HG02571 (cell line): ENCODE measurements at regions not wholly inside any gene's neighbourhood (a gene's known extent, or its start where the extent isn't known, plus 50 kb on each side); places are given as distances from the start of the nearest gene placed in this dataset.
"Not testable (repeated sequence)": the region's sequence is repeated elsewhere in the genome, so short reads cannot be mapped to it uniquely, and the experiment has no call there.

Experiments
- ATAC-seq: cut with Tn5 transposase; IDR thresholded peaks from one replicate; pipeline ENCODE4 v1.9.1; 2021; ENCODE audit warnings: mild to moderate bottlenecking, moderate library complexity; ENCODE audit not compliant: unreplicated experiment

DNA sequence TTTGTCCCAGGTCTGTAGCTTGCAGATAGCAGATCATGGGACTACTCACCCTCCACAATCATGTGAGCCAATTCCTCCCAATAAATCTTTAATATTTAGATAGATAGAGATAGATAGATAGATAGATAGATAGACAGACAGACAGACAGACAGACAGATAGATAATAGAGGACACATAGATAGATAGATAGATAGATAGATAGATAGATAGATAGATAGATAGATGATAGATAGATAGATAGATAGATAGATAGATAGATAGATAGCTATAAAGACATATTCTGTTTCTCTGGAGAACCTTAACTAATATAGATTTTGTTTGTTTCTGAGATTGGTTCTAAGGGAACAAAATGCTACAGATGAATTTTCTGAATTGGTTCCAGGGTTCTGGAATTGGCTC is 82.3 kb upstream of the PRDX6 start:
- ATAC-seq = not testable (repeated sequence)

DNA sequence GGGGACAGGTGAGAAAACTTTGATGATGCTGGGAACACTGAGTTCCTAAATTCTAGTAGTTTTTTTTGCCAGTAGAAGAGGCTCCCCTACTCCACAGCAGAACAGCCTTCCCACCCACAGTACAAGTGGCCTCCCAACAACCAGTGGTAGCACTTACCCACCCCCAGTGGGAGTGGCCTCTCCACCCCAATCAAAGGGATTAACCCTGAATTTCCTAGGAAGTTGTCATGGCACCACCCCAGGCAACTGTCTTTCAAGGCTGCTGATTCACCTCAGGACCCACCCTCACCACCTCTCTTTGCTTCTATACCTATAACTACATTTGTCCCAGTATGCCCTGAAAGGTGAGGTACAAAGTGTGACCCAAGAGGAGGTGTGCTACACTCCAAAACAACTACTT is 81.4 kb upstream of the PRDX6 start:
- no peak for ATAC-seq

DNA sequence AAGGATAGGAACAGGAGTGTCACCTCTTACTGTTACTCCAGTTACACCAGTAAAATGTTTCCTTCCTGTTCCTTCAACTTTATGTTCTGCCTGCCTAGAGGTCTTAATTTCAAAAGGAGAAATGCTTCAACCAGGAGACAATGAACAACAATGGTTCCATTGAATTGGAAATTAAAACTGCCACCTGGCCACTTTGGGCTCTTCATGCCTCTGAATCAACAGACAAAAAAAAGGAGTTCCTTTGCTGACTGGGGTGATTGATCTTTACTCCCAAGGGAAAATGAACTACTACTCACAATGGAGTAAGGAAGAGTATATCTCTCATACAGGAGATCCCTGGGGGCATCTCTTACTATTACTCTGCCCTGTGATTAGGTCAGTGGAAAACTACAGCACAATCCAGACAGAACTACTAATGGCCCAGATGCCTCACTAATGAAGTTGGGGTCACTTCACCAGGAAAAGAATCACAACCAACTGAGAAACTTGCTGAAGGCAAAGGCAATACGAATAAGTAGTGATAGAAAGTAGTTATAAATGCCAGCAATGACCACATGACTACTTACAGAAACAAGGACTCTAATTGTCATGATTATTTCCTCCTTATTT is 76.6 kb upstream of the PRDX6 start:
- no peak for ATAC-seq

DNA sequence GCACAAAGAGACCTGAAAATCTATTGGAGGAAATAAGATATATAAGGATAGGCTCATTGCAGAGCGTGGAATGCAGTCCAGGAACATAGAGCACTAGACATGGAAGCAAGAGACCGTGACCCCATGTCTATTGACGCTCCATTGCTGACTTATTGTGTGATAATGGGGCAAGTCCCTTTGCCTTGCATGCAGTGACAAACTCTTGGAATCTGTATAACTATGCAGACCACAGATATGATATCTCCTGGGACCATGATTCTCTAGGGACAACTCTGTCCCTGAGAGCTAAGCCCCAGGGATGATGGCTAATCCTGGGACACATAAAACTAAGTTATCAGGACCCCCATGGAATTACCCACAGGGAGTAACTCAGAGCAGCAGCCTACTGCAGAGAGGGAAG is 73.1 kb upstream of the PRDX6 start:
- no peak for ATAC-seq

DNA sequence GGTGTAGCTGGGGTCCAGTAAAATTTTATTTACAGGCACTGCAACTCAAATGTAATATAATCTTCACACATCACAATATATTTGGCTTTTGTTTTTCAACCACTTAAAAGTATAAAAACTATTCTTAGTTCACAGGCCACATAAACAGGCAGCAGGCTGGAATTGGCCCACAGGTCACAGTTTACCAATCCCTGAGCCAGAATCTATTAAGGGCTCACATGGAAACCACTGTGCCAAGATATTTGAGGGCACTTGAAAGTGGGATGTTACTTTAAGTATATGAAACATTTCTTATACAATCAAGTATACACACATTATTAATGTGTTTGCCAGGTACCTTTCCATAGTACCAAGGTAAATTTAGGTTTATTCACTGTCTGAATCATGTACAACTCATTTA is 71.9 kb upstream of the PRDX6 start:
- ATAC-seq = no peak

DNA sequence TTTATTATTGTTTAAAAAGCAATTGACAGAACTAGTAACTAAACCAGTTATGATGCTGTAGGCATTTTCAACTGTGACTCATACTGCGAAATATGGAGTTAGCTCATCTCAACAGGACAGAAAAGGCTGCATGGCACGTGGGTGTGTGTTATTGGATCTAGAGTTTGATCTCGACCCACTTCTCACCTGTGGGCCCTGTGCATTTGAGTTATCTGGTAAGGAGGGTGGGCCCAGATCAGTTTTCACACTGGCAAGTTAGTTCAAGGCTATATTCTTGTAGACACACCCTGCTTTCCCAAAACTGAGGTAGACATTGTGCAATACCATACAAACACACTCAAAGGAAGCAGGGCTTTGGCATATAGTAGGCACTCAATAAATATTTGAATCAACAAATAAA is 71.3 kb upstream of the PRDX6 start:
- no peak for ATAC-seq

DNA sequence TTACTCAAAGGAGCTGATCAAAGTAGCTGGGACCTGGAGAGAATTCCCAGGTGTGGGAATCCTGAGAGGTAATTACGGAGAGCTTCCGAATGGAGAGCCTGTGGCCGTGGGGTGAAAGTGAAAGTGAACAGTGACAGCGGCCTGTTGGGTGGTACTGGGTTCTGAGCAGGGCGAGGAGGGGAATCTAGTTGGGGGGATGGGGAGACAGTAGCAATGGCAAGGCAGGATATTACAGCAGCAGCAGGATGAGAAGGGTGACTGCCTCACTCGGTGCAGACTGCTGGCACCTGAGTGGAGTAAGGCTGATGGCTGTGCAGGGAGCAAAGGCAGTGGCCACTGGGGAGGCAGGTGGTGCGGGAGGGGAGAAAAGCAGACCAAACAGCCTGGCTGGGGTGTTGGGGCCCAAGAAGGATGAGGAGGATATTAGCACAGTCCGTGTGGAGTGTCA is 70.3 kb upstream of the PRDX6 start:
- no peak for ATAC-seq

DNA sequence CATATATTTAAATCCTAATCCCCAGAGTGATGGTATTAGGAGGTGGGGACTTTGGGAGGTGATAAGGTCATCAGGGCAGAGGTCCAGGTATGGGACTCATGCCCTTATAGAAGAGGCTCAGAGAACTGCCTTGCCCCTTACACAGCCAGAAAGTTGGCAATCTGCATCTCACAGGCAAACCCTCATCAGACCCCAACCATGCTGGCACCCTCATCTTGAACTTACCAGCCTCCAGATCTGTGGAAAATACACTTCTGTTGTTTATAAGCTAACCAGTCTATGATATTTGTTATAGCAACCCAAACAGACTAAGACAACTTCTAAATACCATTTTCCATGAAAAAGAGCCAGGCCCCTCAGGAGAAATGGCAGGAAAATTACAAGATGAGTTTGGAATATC is 69.3 kb upstream of the PRDX6 start:
- no peak for ATAC-seq

DNA sequence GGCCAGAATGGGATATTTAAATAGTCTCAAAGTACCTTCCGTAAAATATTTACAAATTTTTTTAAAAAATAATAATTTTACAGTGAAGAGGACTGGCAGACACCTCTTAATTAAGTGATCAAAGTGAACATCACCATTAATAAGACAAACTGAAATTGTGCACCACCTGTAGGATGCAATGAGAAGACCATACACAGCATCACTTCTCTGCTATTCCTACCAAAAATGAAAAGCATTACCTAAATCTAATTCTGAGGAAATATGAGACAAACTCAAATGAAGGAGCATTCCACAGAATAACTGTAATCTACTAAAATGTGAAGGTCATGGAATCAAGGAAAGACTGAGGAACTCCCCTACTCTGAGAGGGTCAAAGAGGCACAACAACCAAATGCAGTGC is 68.2 kb upstream of the PRDX6 start:
- no peak for ATAC-seq

DNA sequence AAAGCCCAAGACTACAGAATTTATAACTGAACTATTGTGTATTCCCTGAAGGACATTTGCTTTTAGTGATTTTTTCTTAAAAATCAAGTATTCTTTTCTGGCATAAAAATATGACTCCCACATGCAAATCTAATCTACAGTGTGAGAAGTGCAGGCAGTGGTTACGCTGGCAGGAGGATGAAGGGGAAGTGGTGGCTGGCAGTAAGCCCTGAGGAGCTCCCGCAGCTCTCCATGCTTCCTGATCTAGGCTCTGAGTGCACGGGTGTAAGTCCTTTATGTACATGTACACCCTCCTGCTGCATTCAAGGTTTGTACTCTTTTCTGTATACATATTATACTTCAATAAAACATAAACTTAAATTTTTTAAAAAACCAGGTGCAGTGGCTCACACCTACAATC is 67.5 kb upstream of the PRDX6 start:
- no peak for ATAC-seq

DNA sequence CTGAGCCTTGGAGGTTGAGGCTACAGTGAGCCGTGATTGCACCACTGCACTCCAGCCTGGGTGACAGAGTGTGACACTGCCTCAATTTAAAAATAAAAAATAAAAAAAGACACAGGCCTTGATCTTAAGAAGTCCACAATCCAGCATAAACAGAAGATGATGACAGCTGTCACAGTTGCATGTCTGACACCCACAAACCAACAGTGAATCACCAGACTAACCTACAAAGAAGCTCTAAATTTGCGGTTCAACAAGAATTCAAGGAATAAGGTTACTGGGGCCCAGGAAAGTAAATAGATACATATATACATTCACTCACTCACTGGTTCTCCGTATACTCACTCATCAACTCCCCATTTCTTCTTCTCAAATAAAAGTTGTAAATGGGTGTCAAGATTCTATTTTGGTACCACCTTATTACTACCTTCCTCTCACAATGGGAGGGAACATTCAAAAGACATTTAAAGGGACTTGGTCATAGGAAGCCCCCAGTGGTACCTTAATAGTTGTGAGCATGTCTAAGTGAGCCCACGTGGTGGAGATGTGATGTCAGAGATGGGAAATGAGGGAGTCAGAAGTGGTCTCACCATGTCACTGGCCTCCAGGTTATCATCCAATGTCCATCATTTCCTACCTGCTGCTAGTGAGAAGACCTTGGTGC is 66.9 kb upstream of the PRDX6 start:
- no peak for ATAC-seq

DNA sequence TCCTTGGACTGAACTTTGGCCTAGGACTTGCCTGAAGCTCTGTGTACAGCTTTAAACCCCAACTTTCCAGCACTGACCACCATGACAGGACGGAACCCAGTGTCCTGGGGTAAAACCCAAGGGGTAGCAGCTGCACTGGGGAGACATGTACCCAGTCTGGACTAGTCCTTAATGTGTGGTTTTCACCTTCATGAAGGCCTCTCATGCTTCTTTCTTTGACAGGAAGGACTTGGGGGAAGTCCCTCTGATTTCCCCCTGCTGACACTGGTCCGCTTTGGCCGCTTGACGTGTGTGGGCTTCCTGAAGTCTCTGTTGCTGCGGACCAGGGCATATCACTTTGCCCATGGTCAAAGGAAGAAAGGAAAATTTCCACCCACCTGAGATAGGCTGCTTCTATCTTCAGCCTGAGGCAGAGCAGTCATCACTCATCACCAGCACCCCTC is 66.3 kb upstream of the PRDX6 start:
- peak; percentile 46 for ATAC-seq

DNA sequence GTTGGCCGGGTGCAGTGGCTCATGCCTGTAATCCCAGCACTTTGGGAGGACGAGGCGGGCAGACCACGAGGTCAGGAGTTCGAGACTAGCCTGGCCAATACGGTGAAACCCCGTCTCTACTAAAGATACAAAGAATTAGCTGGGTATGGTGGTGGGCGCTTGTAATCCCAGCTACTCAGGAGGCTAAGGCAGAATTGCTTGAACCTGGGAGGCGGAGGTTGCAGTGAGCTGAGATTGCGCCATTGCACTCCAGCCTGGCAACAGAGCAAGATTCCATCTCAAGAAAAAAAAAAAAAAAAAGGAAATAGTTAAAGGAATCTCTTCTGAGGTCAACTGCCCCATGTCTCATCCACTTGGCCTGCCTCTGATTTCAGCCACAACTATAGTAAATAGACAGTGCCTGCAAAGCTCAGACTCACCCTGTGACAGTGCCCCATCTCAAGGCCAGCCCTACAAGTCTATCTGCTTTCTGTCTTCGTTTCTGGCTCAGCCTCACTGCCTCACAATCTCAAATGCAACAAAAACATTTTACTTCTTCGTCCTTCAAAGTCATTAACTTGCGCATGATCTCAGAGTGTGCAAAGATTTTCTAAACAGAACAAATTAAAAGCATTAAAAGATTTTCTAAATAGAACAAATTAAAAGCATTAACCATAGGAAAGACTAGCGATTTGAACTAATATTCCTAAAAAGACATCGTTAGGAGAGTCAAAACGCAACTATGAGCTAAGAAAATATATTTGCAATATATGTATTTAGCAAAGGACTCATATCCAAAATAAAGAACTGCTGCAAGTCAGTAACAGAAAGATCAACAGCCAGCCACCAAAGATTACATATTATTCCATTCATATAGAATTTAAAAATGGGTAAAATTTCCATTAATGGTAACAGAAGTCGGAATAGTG is 65.0 kb upstream of the PRDX6 start:
- ATAC-seq = no peak

DNA sequence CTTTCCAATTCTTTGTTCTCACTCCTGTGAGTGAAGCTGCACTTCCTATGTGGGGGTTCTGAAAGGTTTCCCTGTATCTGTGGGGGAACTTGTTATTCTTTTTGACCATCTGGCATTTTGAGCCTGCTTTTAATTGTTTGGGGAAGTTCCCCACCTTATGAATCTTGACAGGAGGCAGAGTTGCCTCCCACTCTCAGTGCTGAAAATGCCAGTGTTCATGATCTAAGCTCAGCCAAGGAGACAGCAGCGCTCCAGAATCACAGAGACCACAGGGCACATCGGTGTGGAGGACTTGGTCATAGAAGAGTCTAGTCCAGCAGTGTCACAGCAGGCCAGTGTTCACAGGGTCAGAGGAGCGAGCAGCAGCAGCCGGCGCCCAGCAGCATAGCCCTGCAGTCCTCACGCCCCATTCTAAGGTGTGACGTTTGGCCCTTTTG is 63.8 kb upstream of the PRDX6 start:
- ATAC-seq = no peak

DNA sequence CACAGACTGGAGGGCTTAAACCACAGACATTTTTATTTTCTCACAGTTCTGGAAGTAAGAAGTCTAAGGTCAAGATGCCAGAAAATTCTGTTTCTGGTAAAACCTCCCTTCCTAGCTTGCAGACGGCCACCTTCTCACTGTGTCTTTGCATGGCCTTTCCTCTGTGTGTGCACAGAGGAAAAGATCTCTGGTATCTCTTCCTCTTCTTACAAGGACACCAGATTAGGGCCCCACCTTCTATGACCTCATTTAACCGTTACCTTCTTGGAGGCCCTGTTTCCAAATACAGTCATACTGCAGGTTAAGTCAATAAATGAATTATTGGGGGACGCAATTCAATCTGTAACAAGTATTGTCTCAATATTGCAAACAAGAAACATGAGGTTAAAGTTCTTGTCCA is 63.0 kb upstream of the PRDX6 start:
- peak; percentile 33 for ATAC-seq

DNA sequence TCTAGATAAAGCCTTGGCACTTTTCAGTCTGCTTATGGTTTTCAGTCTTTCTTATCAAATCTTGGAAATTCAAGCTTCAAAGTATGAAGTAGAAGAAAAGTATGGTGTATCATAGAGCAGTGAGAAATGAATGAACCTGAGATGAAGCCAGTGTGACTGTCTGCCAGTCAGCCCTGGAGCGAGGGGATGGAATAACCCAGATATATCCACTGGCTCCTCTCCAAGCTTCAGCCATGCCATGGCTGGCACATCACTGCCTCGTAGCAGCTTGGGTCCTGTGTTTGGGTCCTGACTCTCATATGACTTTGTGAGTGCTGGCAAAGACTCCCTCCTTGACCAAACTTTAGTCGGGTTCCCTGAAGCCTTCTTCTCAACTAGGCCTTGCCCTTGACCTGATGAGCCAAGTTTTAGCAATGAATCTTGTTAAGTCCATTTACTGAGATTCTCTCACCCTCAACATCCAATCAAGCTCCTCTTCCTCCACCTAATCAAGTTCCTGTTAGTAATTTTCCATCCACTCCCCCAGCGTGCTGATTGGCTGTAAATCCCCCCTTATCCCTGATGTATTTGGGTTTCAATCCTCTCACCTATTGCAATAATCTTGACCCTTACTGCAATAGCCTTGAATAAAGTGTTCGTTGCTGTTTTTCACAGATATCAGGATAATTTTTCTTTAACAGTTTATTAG is 62.5 kb upstream of the PRDX6 start:
- ATAC-seq = no peak

DNA sequence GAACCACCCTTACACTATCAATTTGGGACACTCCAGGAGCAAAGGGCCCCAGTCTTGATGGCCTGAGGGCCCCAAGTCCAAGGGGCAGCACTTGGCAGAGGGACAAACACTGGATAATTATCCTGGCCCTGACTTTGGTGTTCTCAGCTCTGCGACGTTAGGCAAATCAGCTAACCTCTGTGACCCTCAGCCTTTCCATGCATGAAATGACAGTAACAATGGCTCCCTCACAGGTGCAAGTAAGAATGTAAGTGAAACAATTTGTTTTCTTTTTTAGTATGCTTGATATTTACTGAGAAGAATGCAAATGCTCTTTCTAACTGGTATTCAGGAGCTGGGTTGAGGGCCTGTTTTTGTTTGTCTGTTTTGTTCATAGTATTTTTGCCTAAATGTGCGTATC is 61.6 kb upstream of the PRDX6 start:
- ATAC-seq = peak; percentile 33

DNA sequence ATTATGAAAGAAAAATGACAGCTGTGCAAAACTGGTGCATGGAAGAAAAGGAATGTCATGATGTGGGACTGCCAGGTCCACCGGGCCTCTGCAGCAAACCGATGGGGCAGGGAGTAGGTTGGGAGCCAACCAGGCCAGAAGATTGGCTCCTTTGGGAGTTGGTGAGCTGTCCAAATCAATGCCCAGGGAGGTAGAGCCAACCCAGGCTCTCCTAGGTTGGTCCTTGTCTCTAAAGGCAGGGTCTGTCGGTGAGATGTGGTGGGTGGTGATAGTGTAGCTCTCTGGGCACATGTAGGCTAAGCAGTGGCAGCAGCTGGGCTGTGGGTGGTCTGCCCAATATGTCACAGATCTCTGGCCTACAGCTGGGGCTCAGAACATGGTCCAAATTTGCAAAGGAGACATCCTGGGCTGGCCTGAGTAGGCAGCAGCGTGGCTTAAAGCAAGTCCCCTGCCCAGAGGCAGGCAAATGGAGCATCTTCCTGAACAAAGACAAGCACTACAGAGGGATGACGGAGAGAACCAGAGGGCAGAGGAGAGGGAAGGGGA is 61.2 kb upstream of the PRDX6 start:
- ATAC-seq = no peak

DNA sequence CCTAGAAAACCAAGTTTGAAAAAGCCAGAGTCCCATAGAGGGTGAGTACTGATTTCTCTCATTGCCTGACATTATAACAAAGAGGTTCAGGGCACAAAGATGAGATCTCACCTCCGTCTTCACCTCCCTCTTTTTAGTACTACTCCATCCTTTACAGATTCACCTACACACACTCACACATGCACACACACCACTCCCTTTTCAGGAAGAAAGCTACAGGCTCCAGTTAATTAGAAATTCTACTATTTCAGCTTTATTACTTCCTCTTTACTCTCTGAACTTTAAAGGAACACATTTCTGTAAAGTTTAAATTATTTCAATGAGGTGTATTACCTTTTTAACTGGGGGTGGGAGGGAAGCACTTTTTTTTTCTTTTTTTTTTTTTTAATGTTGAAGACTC is 59.6 kb upstream of the PRDX6 start:
- no peak for ATAC-seq

DNA sequence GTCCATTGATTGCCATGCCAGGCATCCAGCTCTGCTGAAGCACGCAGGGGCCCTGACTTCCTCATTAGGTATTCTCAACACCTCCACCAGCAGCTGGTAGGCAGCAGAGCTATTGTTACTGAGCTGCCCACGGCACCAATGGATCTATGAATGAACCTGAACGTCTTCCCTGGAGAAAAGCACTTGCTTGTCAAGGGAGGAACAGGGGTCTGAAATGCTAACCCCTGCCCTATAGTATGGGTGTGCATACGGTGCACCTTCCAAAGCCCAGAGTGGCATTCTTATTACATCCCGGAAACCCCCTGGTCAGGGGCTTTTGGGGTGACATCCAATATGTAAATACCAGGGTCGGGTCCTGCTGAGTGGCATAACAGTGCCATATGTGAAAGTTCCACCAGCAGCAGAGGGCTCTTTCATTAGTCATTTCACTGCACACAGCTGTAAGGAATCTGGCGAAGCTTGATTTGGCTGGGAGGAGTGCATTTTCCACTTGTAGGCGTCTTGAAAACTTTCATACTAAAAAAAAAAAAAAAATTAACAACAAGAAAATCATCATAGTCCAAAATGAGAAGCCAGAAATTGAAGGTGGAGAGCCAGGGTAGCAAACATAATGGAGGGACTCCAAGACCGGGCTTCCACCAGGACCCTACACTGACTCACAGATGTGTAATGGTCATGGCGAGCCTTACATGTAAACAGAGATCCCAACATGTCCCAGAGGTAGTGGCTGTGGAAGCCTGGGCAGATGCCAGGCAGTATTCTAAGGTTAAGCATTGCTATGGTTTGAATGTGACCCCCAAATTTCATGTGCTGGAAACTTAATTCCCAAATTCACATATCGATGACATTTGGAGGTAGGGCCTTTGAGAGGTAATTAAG is 58.8 kb upstream of the PRDX6 start:
- ATAC-seq = peak; percentile 34
